Neural cell (in vitro differentiated cells): ENCODE measurements at regions not wholly inside any gene's neighbourhood (a gene's known extent, or its start where the extent isn't known, plus 50 kb on each side); places are given as distances from the start of the nearest gene placed in this dataset.

Experiments
- H2AFZ ChIP-seq: fragments of 200-600, 300-800 bp; sonication (generic), shearing (Covaris generic); 2 replicates; pipeline ENCODE4 v1.6.0; 2014; ENCODE audit warnings: low read depth, mild to moderate bottlenecking, antibody characterized with exemption, low read length, moderate library complexity
- H3F3A ChIP-seq: fragments of 200-600 bp; shearing (Covaris generic); 2 replicates; pipeline ENCODE4 v1.6.1; 2016; ENCODE audit warnings: mild to moderate bottlenecking, moderate library complexity, mixed read lengths, antibody characterized with exemption, low read length; ENCODE audit not compliant: insufficient read depth, poor library complexity, severe bottlenecking
- H3K27ac ChIP-seq: fragments of 200-600, 300-800 bp; sonication (generic), shearing (Covaris generic); 2 replicates; pipeline ENCODE4 v1.5.1; 2014; ENCODE audit warnings: mild to moderate bottlenecking, low read length, moderate library complexity
- H3K27me3 ChIP-seq: fragments of 300-800, 200-600 bp; sonication (generic), shearing (Covaris generic); 2 replicates; pipeline ENCODE4 v1.6.0; 2014; ENCODE audit warnings: mild to moderate bottlenecking, low read depth, low read length, moderate library complexity; ENCODE audit not compliant: insufficient read depth
- H3K36me3 ChIP-seq: fragments of 300-800, 200-600 bp; sonication (generic), shearing (Covaris generic); 2 replicates; pipeline ENCODE4 v1.5.1; 2014; ENCODE audit warnings: mild to moderate bottlenecking, antibody characterized with exemption, low read length, moderate library complexity; ENCODE audit not compliant: insufficient read depth
- H3K4me2 ChIP-seq: fragments of 300-800, 200-600 bp; sonication (generic), shearing (Covaris generic); 2 replicates; pipeline ENCODE4 v1.6.0; 2014; ENCODE audit warnings: mild to moderate bottlenecking, low read length
- H3K4me3 ChIP-seq: fragments of 300-800, 200-600 bp; sonication (generic), shearing (Covaris generic); 2 replicates; pipeline ENCODE4 v1.5.1; 2014; ENCODE audit warnings: mild to moderate bottlenecking, low read length, moderate library complexity
- H3K79me2 ChIP-seq: fragments of 200-600 bp; shearing (Covaris generic); replicated peaks from 2 replicates; pipeline ENCODE4 v1.6.0; 2014; ENCODE audit warnings: mild to moderate bottlenecking, low read length, moderate library complexity; ENCODE audit not compliant: insufficient read depth
- H3K9ac ChIP-seq: fragments of 300-800, 200-600 bp; sonication (generic), shearing (Covaris generic); 2 replicates; pipeline ENCODE4 v1.6.1; 2016; ENCODE audit warnings: mild to moderate bottlenecking, low read length, mixed read lengths
- H3K9me2 ChIP-seq: fragments of 200-600 bp; shearing (Covaris generic); 2 replicates; pipeline ENCODE4 v1.6.1; 2016; ENCODE audit warnings: mild to moderate bottlenecking, low read length, mixed read lengths; ENCODE audit not compliant: insufficient read depth
- H3K9me3 ChIP-seq: fragments of 200-600, 300-800 bp; sonication (generic), shearing (Covaris generic); 2 replicates; pipeline ENCODE4 v1.6.1; 2016; ENCODE audit warnings: mild to moderate bottlenecking, mixed run types, low read length, moderate library complexity, mixed read lengths
- H4K20me1 ChIP-seq: fragments of 200-600 bp; shearing (Covaris generic); 2 replicates; pipeline ENCODE4 v1.6.1; 2016; ENCODE audit warnings: mild to moderate bottlenecking, mixed run types; ENCODE audit not compliant: insufficient read depth
- CTCF ChIP-seq: fragments of 450-650 bp; IDR thresholded peaks from 2 replicates; pipeline ENCODE4 v1.5.1; 2014; ENCODE audit warnings: antibody characterized with exemption, mild to moderate bottlenecking, moderate library complexity; ENCODE audit not compliant: poor library complexity, severe bottlenecking
- EP300 ChIP-seq: fragments of 450-650 bp; conservative IDR thresholded peaks from 2 replicates; pipeline ENCODE4 v1.6.1; 2014; ENCODE audit warnings: antibody characterized with exemption, mild to moderate bottlenecking, moderate library complexity; ENCODE audit not compliant: poor library complexity, severe bottlenecking
- EZH2 ChIP-seq: fragments of 200-600, 300-800 bp; shearing (Covaris generic), sonication (generic); IDR thresholded peaks from 2 replicates; pipeline ENCODE4 v1.6.1; 2014; ENCODE audit warnings: antibody characterized with exemption, low read length, borderline replicate concordance, mild to moderate bottlenecking; ENCODE audit not compliant: insufficient read depth, poor library complexity, severe bottlenecking
- MXI1 ChIP-seq: fragments of 450-650 bp; conservative IDR thresholded peaks from 2 replicates; pipeline ENCODE4 v1.6.1; 2014; ENCODE audit warnings: antibody characterized with exemption, mild to moderate bottlenecking; ENCODE audit not compliant: poor library complexity, severe bottlenecking
- POLR2AphosphoS5 ChIP-seq: IDR thresholded peaks from 2 replicates; pipeline ENCODE4 v1.6.1; 2012
- RAD21 ChIP-seq: fragments of 450-650 bp; conservative IDR thresholded peaks from 2 replicates; pipeline ENCODE4 v1.6.1; 2014; ENCODE audit warnings: antibody characterized with exemption, mild to moderate bottlenecking, moderate library complexity
- REST ChIP-seq: IDR thresholded peaks from 2 replicates; pipeline ENCODE4 v1.6.1; 2012; ENCODE audit warnings: borderline replicate concordance
- SMC3 ChIP-seq: fragments of 450-650 bp; conservative IDR thresholded peaks from 2 replicates; pipeline ENCODE4 v1.6.1; 2014; ENCODE audit warnings: antibody characterized with exemption, mild to moderate bottlenecking, moderate library complexity; ENCODE audit not compliant: poor library complexity
- TAF1 ChIP-seq: IDR thresholded peaks from 2 replicates; pipeline ENCODE4 v1.6.1; 2012; ENCODE audit warnings: low read depth

GRCh38 chrX:149124526-149125108 lies 380.5 kb downstream of the IDS start:
- no peaks in the 10 kb centered on the region for H3K27me3 ChIP-seq

More at GRCh38 chrX:149124526-149125108, 380.5 kb downstream of the IDS start:
- TF ChIP-seq POLR2AphosphoS5 (no peak), EZH2 (no peak), CTCF (no peak), REST (no peak), EP300 (no peak), SMC3 (no peak), TAF1 (no peak), MXI1 (no peak), RAD21 (no peak)
- H3K9ac ChIP-seq, result no peak overlapping the region
- H4K20me1 ChIP-seq, result no peaks in the 10 kb centered on the region
- no peaks in the 10 kb centered on the region for H3K9me2 ChIP-seq
- no peaks in the 10 kb centered on the region for H3F3A ChIP-seq
- no peaks in the 10 kb centered on the region for H3K9me3 ChIP-seq
- no peak overlapping the region for H3K4me2 ChIP-seq
- H3K36me3 ChIP-seq, result no peaks in the 10 kb centered on the region
- no peaks in the 10 kb centered on the region for H3K79me2 ChIP-seq
- H3K27ac ChIP-seq, result no peak overlapping the region
- no peak overlapping the region for H3K4me3 ChIP-seq
- no peak overlapping the region for H2AFZ ChIP-seq
